Embryonic facial prominence (tissue), 1 donor: ENCODE measurements at regions not wholly inside any gene's neighbourhood (a gene's known extent, or its start where the extent isn't known, plus 50 kb on each side); places are given as distances from the start of the nearest gene placed in this dataset.

Experiments
- DNase-seq: peaks from one replicate; pipeline ENCODE4 v3.0.0-alpha.2; 2016; ENCODE audit errors: extremely low spot score

DNA sequence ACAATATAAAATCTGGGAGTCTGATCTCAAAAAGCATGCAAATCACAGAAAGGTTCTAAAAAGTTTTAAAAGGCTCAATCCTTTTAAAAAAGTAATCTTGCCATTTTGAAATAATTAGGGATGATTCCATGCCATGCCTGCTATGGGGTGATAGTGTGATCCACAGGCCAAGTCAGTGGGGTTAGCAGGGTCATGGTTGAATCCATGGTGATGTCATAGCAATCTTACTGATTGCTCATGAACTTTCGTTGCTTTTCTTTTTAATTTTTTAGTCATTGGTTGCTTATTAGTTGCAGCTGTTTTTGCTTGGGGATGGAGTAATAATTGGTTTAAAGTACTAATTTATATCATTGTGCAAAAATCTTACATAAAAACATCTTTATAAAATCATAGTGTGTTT lies 485.0 kb downstream of the ENC1 start:
- DNase-seq: no peak

- DNase-seq: no peak
Measured at GRCh38 chr5:74154526-74154925, 486.0 kb downstream of the ENC1 start.

- DNase-seq: no peak
Measured at GRCh38 chr5:74153255-74153790, 487.2 kb downstream of the ENC1 start.

- no peak for DNase-seq
Measured at GRCh38 chr5:74152625-74153254, 487.8 kb downstream of the ENC1 start.

- DNase-seq: no peak
Measured at GRCh38 chr5:74152136-74152535, 488.4 kb downstream of the ENC1 start.

- DNase-seq: no peak
Measured at GRCh38 chr5:74149395-74149794, 491.1 kb downstream of the ENC1 start.

GRCh38 chr5:74148321-74148720 lies 492.2 kb downstream of the ENC1 start:
- DNase-seq: no peak

DNA sequence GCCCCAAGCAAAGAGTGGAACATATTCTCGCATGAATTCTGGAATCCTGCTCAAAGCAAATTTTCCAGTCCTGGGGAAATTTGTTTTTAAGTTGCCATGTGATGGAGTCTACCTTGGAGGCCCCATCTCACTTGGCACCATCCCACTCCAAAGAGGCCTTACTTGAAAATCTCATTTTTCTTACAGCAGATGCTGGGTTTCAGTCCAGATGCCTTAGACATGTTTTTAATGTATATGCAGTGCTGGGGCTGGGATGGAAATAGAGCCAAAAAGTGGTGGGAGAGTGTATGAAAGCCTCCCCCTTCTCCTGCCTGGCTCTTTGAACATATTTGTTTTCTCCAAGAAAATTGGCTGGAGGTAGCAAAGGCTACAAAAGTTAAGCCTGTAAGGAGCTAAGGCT lies 493.7 kb downstream of the ENC1 start:
- DNase-seq: peak; percentile 26

GRCh38 chr5:74145951-74146350 lies 494.6 kb downstream of the ENC1 start:
- no peak for DNase-seq

DNA sequence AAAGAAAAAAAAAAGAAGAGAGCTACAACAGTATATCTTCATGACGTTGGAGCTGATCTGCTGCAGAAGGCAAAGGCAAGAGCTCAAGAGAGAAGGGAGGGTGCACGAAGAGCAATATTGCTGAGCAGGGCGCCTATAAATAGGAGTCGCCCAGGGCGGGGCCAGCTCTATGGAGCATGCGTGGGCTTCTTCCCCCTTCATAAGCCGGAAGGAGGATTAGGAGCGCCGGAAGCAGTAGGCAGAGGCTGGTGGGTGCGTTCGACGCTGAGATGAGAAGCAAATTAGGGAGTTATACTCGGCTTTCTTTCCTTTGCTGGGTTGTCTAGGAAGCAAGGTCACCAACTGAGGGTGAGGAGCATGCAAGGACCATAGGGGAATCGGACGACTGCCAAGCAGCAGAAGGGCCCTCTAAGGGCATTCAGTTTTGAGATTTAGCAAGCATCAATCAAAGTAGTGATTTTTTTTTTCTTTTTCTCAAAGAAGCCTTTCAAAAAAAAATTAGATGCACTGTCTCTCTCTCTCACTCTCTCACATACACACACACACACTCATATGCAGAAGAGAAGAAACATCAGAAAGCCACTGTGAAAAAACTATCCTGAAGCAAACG lies 496.7 kb downstream of the ENC1 start:
- DNase-seq: no peak

DNA sequence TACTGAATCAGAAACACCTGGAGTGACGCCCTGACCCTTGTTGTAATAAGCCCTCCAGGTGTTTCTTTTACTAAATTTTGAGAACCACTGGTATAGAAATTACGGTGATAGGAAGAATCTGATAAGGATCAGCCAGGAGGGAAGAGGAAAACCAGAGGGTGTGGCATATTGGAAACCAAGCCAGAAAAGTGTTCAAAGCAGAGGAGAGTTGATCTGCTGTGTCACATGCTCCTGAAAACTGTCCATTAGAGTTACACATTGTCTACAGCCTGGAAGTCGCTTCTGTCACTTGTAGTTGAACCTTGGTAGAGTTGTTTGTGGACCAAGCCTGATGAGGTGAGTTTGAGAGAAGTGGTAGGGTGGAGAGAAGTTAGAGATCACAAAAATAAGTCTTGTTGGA lies 497.4 kb downstream of the ENC1 start:
- no peak for DNase-seq

GRCh38 chr5:74141053-74141452 lies 499.5 kb downstream of the ENC1 start:
- DNase-seq: no peak

DNA sequence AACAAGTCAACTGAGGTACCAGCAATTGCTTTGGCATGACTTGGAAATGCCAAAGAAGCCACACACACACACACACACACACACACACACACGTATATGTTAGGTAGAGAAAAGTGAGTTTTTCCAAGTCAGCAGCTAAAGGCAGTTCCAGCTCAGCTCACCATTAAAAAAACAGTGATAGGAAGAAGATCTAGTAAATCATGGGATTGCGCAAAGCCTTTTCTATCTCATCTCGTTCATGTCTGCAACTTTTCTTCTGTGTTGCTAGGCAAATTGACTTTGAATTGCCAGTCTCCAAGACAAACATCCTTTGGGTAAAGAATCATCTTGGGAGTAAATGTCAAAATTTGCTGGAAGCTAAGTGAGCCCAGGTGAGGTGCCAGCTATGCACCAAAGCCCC lies 500.1 kb downstream of the ENC1 start:
- DNase-seq: no peak

- DNase-seq: no peak
Measured at GRCh38 chr5:74139589-74139988, 500.9 kb downstream of the ENC1 start.

DNA sequence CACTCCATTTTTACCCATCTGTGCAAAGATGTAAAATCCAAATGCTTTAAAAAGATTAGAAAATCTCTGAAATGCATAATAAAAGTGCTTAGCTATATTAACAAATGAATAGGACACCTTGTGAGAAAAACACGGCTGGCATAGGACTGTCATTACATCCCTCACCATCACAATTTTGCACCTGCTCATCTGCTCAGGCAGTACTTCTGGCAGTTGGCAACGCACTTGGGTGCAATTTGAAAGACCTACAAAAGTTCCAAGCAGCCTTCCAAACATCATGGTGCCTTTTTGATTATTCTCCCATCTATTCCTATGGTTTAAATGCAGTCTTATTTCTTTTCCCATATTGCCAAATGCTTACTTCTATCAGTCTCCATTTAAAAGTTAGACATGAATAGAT lies 501.8 kb downstream of the ENC1 start:
- DNase-seq: no peak

- no peak for DNase-seq
Measured at GRCh38 chr5:74136276-74136825, 504.2 kb downstream of the ENC1 start.

- DNase-seq: no peak
Measured at GRCh38 chr5:74135033-74135432, 505.5 kb downstream of the ENC1 start.

GRCh38 chr5:74132485-74132884 lies 506.5 kb downstream of the ARHGEF28 start:
- DNase-seq: no peak

DNA sequence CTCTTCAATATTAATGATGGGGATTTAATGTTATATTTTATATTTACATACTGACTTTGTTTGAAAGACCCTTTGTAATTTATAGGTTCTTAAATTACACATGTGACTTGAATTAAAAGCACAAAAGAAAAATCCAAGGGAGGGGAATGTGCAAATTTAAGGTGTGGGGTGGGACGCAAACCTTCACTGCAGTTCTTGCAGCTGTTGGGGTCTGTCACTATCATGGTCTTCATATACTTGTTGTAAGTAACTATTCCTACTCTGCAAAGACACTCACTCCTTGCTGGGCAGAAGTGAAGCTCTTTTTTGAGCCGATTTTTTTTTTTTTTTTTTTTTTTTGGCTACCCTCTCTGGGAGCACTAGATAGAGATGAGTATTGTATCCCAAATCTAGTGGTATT lies 505.3 kb downstream of the ARHGEF28 start:
- DNase-seq: no peak

- DNase-seq: no peak
Measured at GRCh38 chr5:74130155-74130897, 504.3 kb downstream of the ARHGEF28 start.

GRCh38 chr5:74127381-74128320 lies 501.7 kb downstream of the ARHGEF28 start:
- DNase-seq: no peak

- no peak for DNase-seq
Measured at GRCh38 chr5:74126294-74126693, 500.3 kb downstream of the ARHGEF28 start.
